GM12874 (cell line): ENCODE measurements at regions not wholly inside any gene's neighbourhood (a gene's known extent, or its start where the extent isn't known, plus 50 kb on each side); places are given as distances from the start of the nearest gene placed in this dataset.

ENCODE experiments used
- TF ChIP-seq, protein P1 (sequence below): IDR thresholded peaks from 2 replicates; pipeline ENCODE4 v1.5.1; 2011; ENCODE audit warnings: low read depth, mild to moderate bottlenecking, control low read depth, low read length, moderate library complexity; ENCODE audit not compliant: insufficient read depth

DNA sequence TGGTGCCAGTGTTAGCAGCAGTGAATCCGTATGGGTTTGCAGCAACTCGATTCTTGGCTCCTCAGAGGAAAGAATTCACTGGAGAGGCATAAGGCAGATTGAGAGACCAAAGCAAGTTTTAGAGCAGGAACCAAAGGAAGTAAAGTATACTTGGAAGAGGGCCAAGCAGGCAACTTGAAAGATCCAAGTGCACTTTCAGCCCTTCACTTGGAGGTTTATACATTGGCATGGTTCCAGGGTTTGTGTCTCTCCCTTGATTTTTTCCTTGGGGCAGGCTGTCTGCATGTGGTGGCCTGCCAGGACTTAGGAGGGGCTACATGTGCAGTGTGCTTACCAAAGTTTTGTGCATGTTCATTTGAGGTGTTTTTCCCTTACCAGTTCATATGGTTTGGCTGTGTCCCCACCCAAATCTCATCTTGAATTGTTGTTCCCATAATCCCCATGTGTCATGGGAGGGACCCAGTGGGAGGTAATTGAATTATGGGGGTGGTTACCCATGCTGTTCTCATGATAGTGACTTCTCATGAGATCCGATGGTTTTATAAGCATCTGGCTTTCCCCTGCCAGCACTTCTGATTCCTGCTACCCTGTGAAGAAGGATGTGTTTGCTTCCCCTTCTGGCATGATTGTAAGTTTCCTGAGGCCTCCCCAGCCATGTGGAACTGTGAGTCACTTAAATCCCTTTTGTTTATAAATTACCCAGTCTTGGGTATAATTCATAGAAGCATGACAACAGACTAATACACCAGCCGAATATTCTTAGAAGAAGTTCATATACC, 86.2 kb upstream of the TSPAN5 start:
- TF ChIP-seq, protein P1, sequence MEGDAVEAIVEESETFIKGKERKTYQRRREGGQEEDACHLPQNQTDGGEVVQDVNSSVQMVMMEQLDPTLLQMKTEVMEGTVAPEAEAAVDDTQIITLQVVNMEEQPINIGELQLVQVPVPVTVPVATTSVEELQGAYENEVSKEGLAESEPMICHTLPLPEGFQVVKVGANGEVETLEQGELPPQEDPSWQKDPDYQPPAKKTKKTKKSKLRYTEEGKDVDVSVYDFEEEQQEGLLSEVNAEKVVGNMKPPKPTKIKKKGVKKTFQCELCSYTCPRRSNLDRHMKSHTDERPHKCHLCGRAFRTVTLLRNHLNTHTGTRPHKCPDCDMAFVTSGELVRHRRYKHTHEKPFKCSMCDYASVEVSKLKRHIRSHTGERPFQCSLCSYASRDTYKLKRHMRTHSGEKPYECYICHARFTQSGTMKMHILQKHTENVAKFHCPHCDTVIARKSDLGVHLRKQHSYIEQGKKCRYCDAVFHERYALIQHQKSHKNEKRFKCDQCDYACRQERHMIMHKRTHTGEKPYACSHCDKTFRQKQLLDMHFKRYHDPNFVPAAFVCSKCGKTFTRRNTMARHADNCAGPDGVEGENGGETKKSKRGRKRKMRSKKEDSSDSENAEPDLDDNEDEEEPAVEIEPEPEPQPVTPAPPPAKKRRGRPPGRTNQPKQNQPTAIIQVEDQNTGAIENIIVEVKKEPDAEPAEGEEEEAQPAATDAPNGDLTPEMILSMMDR: no peak

DNA sequence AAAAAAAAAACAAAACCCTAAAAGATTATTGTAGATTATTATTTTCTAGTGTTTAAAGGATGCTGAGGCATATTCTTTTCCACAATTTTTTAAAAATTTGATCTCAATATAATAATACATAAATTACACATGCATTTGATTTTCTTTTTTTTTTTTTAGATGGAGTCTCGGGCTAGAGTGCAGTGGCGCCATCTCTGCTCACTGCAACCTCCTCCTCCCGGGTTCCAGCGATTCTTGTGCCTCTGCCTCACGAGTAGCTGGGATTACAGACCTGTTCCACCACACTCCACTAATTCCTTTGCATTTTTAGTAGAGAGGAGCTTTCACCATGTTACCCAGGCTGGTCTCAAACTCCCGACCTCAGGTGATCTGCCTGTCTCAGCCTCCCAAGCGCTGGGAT, 83.5 kb upstream of the TSPAN5 start:
- TF ChIP-seq, protein P1: no peak

DNA sequence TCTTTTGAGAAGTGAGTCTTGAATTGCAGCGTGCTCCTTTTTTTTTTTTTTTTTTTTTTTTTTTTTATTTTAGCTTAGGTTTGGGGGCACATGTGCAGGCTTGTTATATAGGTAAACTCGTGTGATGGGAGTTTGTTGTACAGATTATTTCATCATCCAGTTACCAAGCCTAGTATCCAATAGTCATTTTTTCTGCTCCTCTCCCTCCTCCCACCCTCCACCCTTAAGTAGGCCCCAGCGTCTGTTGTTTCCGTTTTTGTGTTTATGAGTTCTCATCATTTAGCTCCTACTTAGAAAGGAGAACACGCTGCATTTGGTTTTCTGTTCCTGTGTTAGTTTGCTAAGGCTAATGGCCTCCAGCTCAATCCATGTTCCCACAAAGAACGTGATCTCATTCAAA, 81.3 kb upstream of the TSPAN5 start:
- TF ChIP-seq, protein P1: no peak

DNA sequence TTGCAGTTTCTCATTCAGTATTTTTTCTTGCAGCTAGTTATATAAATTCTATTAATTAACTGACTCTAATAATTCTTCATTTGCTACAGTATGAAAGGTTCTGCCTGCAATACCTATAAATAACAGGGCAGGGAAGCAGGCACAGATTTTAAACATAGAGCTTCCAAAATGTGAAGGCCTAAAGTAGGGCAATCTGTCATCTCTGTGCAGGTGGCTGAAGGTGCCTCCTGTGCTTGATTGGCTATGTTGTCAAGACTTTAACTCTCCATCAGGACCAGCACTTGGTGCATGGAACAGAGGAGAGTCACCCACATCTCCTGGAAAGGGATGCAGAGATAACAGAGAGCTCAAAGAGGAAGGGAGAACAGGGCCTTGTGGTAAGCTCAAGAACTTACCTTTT, 75.2 kb upstream of the TSPAN5 start:
- TF ChIP-seq, protein P1: no peak

DNA sequence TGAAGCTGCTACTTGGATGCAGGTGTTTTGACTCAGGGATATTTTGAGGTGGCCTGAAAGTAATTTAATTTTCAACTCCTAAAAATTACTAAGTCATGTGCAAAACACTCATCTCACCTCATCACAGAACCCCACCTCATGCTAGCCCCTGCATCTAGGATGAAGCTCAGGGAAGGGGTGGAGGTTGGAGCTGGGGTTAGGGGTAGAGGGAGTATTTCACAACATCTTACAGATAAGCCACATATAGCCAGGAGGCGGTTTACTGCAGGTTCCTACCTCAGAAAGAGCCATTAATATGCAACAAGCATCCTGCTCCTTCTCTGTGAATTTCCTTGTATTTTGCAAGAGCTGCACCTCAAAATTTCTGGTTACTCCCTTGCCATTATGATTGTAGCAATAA, 70.5 kb upstream of the TSPAN5 start:
- TF ChIP-seq, protein P1: no peak

DNA sequence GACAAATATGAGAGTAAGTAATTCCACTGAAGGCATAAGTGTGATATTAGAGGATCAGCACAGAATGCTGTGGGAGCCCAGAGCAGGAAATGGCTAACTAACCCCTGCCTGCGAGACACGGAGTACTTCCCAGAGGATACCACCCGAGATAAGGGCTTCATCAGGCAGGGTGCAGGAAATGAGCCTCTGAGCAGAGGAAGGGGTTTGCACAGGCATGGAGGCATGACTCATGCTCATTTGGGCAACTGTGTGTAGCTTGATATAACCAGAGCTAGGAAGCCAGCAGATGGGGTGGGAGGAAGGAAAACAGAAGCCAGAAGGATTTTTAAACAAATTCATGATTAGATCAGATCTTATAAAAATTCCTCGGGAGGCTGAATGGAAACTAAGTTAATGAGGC, 70.0 kb upstream of the TSPAN5 start:
- TF ChIP-seq, protein P1: no peak

DNA sequence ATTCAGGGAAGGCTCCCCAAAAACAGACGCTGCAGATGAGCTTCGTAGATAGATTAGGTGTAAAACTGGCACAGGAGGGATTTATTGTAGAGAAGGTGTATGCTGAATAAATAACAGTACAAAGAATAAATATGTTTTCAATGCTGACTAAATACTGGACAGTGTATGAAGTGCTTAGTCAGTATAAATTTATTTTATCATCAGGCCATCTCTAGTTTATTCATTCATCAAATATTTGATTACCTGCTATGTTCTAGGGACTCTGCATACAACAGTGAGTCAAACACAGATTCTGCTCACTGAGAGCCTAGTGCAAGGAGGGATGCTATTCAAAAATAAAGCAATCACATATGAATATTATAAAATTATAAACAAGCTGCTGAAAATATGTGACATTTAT, 63.6 kb upstream of the TSPAN5 start:
- TF ChIP-seq, protein P1: no peak
